ENCODE measurements at regions not wholly inside any gene's neighbourhood (a gene's known extent, or its start where the extent isn't known, plus 50 kb on each side); places are given as distances from the start of the nearest gene placed in this dataset.

DNA sequence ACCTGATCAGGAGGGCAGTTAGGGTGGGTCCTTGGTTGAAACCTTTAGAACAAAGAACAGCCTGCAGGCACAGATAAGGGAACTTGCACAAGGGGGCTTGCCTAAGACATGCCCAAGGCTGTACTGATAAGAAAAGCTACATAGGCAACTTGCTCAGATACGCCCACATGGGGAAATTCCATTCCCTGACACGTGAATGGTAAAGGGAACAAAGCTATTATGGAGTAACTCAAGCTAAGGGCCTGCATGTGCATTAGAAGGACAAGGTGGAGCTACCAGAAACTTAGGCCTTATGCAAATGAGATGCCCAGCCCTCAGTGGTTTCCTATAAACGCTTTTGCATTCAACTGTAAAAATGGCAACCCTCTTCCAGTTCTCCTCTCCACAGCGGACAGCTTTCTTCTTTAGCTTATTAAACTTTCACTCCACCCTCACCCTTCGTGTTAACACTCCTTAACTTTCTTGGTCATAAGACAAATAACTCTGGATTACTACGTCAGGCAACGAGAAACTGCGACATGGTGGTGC lies 1192.1 kb upstream of the CELF2 start:
- H3K36me3 ChIP-seq = no peaks in the 10 kb centered on the region
- H3K27ac ChIP-seq = no peak overlapping the region
- no peak overlapping the region for H3K4me3 ChIP-seq (replicated peaks in 1 of 3)
- intact Hi-C loops (cut with DNase I) = no loop called here
- 91 to 92% methylated on average over 8 of the region's 8 CpGs for WGBS, 2 donors
- H3K4me1 ChIP-seq = no peaks in the 10 kb centered on the region
- DNase-seq = no peak
- H3K27me3 ChIP-seq = no peaks in the 10 kb centered on the region
- TF ChIP-seq, protein P1, sequence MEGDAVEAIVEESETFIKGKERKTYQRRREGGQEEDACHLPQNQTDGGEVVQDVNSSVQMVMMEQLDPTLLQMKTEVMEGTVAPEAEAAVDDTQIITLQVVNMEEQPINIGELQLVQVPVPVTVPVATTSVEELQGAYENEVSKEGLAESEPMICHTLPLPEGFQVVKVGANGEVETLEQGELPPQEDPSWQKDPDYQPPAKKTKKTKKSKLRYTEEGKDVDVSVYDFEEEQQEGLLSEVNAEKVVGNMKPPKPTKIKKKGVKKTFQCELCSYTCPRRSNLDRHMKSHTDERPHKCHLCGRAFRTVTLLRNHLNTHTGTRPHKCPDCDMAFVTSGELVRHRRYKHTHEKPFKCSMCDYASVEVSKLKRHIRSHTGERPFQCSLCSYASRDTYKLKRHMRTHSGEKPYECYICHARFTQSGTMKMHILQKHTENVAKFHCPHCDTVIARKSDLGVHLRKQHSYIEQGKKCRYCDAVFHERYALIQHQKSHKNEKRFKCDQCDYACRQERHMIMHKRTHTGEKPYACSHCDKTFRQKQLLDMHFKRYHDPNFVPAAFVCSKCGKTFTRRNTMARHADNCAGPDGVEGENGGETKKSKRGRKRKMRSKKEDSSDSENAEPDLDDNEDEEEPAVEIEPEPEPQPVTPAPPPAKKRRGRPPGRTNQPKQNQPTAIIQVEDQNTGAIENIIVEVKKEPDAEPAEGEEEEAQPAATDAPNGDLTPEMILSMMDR (IDR thresholded peaks at IDR 0.05) = no peak
- no peak for TF ChIP-seq POLR2A (IDR thresholded peaks at IDR 0.05)
- no peaks in the 10 kb centered on the region for H3K9me3 ChIP-seq

DNA sequence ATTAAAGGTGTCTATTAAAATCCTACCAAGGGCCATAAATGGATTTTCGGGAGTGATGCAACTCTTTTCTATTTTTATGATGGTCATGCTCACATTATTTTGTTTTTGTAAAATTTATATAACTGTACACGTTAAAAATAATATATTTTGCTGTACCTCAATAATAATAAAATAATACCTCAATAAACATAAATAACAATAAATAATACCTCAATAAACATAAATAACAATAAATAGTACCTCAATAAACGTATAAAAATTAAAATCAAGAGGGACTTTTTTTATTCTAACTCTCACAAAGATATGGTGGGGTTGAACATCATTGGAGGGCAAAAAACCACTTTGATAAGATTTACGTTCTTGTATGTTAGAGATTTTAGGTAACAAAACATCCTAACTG lies 1189.6 kb upstream of the CELF2 start:
- Histone ChIP-seq H3K27ac (no peak overlapping the region), H3K36me3 (no peaks in the 10 kb centered on the region), H3K9me3 (no peaks in the 10 kb centered on the region), H3K4me3 (replicated peaks in 1 of 3) (no peak overlapping the region), H3K27me3 (no peaks in the 10 kb centered on the region), H3K4me1 (no peaks in the 10 kb centered on the region)
- WGBS, 2 donors = 86 to 87% methylated on average over 4 of the region's 4 CpGs
- TF ChIP-seq, protein P1 (IDR thresholded peaks at IDR 0.05) = no peak
- no peak for TF ChIP-seq POLR2A (IDR thresholded peaks at IDR 0.05)
- intact Hi-C loops (cut with DNase I) = no loop called here
- no peak for DNase-seq

DNA sequence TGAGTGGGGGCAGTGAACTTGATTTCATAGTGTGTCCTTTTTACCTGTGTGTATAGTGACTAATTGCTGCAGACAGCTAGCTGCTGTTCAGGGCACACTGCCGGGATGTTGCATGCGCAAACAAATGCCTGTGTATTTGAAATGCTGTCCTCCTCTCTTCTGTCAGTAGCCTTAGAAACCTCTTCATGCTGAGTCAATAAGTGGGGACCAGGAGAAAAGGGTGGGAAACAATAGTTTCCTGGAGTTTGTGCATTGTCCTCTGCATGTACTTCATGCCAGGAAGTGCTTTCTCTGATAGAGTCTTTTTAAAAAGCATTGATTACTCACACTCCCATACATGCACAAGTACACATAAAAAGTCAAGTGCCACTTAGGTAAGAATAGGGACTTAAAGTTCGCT lies 1183.7 kb upstream of the CELF2 start:
- Histone ChIP-seq H3K36me3 (no peaks in the 10 kb centered on the region), H3K9me3 (no peaks in the 10 kb centered on the region), H3K4me1 (no peaks in the 10 kb centered on the region), H3K27me3 (no peaks in the 10 kb centered on the region), H3K27ac (no peak overlapping the region), H3K4me3 (replicated peaks in 1 of 3) (no peak overlapping the region)
- TF ChIP-seq, protein P1 (IDR thresholded peaks at IDR 0.05) = no peak
- no peak for TF ChIP-seq POLR2A (IDR thresholded peaks at IDR 0.05)
- intact Hi-C loops (cut with DNase I) = no loop called here
- no peak for DNase-seq
- 17 to 20% methylated on average over 3 of the region's 3 CpGs for WGBS, 2 donors

DNA sequence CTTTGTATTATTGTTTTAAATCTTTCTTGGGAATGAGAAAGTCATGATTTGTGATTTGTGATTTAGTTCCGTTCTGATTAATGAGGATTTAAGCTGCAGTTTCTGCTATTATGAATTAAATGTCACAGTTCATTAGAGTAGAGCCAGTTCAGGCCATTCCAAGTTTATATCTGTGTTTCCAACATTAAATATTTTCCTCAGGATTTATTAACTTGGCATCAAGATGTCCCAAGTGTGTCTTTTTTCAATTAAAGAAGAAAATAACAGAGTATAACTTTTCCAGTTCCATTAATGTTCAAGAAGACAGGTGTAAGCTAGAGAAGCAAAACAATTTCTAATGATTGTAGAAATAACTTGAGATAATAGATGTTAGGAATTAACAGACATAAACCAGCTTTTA lies 1183.2 kb upstream of the CELF2 start:
- Histone ChIP-seq H3K4me1 (no peaks in the 10 kb centered on the region), H3K9me3 (no peaks in the 10 kb centered on the region), H3K4me3 (replicated peaks in 1 of 3) (no peak overlapping the region), H3K36me3 (no peaks in the 10 kb centered on the region), H3K27ac (no peak overlapping the region), H3K27me3 (no peaks in the 10 kb centered on the region)
- DNase-seq = no peak
- intact Hi-C loops (cut with DNase I) = no loop called here
- no peak for TF ChIP-seq POLR2A (IDR thresholded peaks at IDR 0.05)
- TF ChIP-seq, protein P1 (IDR thresholded peaks at IDR 0.05) = no peak
- WGBS, 2 donors = 70 to 76% methylated on average over 1 of the region's 1 CpG

DNA sequence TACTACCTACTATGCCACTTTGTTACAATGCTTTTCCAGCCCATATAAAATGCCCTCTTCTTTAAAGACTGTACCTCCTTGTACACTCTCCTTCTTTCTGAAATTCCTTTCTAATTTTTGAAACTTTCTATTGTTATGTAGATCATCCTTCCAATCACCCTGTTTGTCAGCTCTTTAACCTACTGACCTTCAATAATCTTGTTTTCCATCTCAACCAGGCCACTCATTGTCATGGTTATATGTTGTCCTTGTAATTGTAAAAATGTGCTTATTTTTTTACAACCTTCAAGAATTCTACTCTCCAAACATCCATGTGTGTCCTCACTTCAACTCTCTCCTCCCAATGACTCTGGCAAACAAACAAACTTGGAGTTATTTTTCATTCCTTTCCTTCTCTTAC lies 1172.6 kb upstream of the CELF2 start:
- Histone ChIP-seq H3K4me3 (replicated peaks in 1 of 3) (no peak overlapping the region), H3K27ac (no peak overlapping the region), H3K36me3 (no peaks in the 10 kb centered on the region), H3K4me1 (no peaks in the 10 kb centered on the region), H3K27me3 (no peaks in the 10 kb centered on the region), H3K9me3 (no peaks in the 10 kb centered on the region)
- intact Hi-C loops (cut with DNase I) = no loop called here
- TF ChIP-seq POLR2A (IDR thresholded peaks at IDR 0.05) = no peak
- TF ChIP-seq, protein P1 (IDR thresholded peaks at IDR 0.05) = no peak
- no peak for DNase-seq

Measured in thyroid gland (tissue), 4 donors.